Forelimb muscle (tissue), 1 donor: ENCODE measurements at regions not wholly inside any gene's neighbourhood (a gene's known extent, or its start where the extent isn't known, plus 50 kb on each side); places are given as distances from the start of the nearest gene placed in this dataset.

Experiments
- DNase-seq: peaks from one replicate; pipeline ENCODE4 v3.0.0-alpha.2; 2013; ENCODE audit warnings: low read depth

DNA sequence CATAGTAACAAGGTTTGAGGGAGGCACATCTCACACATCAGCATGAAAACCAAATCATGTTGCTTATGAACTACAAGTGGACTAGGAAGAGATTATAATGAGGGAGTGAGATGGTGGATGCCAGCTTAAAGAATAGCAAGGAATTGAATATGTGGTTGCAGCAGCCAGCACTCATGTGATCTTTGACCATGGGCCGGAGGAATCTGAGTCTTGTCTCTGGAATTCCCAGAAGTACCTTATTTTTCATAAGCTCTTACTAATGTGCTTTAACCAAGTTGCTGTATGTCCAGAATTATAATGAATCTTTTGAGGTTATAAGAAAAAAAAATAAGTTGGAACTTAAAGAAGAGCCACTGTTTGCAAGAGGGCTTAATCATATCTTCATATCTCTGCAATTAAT, 97.0 kb downstream of the DISP1 start:
- no peak for DNase-seq

- no peak for DNase-seq
These were observed 97.9 kb downstream of the DISP1 start for GRCh38 chr1:222912730-222913129.

DNA sequence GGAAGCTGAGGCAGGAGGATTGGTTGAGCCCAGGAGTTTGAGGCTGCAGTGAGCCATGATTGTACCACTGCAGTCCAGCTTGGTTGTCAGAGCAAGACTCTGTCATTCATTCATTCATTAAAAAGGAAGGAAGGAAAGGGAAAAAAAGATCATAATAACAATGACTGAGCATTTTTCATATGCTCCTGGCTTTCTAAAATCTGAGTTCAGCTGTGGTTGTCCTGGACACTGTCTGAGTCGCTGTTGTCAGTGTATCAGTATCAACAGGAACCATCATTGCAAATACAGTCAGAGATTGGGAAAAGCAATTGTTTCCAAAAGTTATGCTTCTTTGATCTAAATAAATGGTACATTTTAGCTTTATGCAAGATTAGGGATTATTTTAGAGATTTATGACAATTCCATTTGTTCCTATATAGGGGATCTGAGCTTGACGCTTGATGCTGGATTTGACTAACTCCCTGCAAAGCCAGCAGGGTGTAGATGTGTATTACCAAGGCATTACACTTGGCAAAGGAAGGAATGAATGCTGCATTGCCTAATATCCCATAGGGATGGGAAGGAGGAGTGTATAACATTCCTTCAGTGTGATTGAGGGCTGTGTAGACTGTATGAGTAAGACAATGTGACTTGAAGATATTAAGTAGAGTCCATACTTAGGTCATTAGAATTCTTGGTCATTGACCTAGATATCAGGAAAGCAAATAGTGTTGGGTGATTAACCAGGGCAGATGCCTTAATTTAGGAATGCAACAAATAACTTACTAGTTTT, 100.2 kb downstream of the DISP1 start:
- DNase-seq: no peak

GRCh38 chr1:222916100-222916499, 101.3 kb downstream of the DISP1 start:
- DNase-seq: no peak

GRCh38 chr1:222918801-222919477, 104.1 kb downstream of the DISP1 start:
- no peak for DNase-seq

DNA sequence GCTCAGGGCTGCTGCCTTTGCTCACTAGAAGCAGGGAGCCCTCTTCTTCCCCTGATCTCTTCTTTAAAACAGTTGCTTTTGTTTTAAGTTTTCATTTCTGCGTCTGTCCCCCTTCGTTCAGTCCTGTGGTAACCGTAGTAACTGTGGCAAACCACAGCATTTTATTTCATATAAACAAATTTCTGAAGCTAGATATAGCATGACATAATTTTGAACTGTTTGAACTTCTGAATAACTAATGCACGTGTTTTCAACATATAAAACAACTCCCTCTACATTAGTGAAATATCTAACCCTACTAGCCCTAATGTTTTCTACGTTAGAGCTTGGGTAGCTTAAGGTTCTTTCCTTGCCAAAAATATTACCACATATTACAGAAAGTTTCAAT, 104.6 kb downstream of the DISP1 start:
- DNase-seq: no peak

GRCh38 chr1:222920169-222920568, 105.3 kb downstream of the DISP1 start:
- no peak for DNase-seq

GRCh38 chr1:222921945-222922344, 107.1 kb downstream of the DISP1 start:
- no peak for DNase-seq

DNA sequence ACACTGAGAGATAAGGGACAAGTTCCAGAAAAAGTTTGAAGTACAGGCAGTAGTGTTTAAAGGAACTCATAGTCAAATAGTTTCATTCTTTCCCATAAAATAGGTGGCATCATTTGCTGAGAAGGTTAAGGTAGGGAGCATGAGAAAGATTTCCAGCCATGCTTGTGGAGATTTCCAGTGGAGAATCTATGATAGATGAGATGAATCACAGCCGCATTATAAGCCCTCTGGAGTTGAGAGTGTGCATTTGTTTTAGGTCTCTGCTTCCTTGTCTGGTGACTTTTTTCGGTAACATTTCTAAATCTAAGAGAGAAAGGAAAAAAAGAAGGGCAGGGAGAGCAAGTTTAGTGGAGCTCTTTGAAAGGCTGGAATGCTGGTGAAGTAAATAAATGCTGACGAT, 108.7 kb downstream of the DISP1 start:
- no peak for DNase-seq

GRCh38 chr1:222924136-222924706, 109.4 kb downstream of the DISP1 start:
- no peak for DNase-seq

- no peak for DNase-seq
These were observed 111.7 kb downstream of the DISP1 start for GRCh38 chr1:222926566-222926965.

GRCh38 chr1:222927031-222927430, 112.2 kb downstream of the DISP1 start:
- DNase-seq: no peak

DNA sequence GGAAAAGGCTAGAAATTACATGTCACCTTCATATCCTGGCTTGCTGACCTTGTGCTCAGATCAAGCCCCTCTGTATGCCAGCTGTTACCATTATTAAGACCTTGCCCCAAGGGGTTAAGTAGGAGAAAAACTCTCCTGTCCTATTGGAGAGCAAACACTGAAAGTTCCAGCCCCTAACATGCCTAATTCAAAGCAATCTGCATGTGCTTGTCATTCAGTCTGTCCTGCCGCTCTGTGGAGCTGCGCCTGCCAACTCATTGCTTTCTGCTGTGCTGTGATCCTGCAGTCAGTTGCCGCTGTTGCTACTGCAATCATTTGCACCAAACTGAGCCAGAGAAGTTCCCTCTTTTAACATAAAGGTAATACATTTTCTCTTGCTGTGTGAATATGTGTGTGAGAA, 113.4 kb downstream of the DISP1 start:
- DNase-seq: peak; percentile 58

DNA sequence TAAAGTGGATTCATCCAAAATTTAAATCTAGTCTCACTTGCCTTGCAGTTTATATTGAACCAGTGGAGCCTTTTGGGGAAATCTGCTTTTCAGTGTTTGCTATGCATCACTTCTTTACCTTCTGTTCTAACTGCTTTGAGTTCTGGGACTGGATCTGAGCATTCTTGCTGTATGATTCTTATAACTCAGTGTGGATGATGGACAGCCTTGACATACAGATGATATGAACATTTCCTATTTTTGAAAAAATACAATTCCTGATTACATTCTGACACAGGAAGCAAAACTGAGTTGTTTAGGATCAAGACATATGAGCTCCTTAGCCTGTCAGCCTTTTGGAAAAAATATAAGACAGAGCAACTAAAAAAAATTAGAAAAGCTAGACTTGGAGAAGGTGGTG, 115.2 kb downstream of the DISP1 start:
- no peak for DNase-seq

- DNase-seq: no peak
These were observed 116.2 kb downstream of the DISP1 start for GRCh38 chr1:222931023-222931422.

DNA sequence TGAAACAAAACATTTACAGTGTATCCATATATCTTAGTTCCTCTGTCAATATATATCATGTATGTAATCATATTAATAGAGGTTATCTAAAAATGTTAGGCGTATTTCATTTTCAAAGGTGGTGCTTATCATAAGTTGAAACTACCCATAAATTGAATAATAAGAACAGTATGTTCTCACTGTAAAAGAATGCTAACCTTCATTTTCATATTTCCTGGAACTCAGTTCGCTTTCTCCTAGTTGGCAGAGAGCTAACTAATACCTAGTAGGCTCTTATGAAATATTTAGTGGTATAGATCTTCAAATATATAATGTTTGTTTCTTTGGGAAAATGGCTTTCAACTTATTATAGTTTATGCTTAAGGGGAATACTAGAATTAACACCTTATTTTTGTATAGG, 118.4 kb downstream of the DISP1 start:
- no peak for DNase-seq

- no peak for DNase-seq
These were observed 120.5 kb downstream of the DISP1 start for GRCh38 chr1:222935239-222935900.

DNA sequence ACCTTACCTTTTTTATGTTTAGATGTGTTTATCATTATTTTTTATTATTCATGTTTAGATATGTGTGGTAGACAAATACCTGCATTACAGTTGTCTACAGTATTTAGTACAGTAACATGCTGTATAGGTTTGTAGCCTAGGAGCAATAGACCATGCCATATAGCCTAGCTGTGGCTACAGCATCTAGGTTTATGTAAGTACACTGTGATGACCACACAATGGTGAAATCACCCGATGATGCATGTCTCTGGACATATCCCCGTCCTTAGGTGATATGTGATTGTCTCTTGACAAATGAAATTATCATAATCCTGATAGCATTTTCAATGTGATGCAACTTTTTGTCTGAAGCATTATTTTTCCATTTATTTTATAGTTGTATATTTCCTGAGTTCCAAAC, 121.2 kb downstream of the DISP1 start:
- DNase-seq: no peak

- no peak for DNase-seq
These were observed 124.1 kb downstream of the DISP1 start for GRCh38 chr1:222938986-222939385.

GRCh38 chr1:222940095-222940494, 125.3 kb downstream of the DISP1 start:
- no peak for DNase-seq

DNA sequence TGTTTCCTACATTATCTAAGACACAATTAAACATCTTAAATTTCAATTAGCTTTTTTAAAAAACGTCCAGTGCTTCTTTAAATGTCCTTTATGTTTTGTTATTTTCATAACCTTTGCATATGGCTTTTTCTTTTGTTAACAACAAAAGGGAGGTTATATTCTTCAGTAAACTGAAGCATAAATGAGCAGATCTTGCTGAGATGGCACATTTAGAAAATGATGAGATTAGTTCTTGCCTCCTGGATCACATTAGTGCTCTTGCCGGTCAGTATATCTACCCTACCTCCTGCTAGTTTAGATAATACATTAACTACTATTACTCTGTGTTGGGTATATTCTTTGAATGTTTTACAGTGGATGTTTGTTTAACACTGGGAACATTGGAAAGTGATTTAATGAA, 126.1 kb downstream of the DISP1 start:
- no peak for DNase-seq

DNA sequence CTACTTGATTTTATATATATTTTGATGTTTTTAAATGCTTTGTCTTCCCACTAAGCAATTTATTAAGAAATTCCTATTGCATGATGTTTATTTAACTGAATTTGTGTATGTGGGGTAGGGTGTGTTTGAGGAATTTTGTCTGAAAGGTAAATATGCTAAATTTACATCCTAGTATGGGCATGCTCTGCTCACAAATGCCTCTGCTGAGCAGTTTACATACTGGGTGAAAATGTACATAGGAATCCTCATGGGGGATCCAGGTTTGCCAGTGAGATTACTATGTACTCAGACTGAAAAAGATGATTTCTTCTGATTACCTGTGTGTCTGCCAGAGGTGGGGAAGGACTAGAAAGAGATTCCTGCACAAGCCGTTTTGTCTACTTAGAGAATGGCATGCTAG, 126.6 kb downstream of the DISP1 start:
- DNase-seq: no peak

DNA sequence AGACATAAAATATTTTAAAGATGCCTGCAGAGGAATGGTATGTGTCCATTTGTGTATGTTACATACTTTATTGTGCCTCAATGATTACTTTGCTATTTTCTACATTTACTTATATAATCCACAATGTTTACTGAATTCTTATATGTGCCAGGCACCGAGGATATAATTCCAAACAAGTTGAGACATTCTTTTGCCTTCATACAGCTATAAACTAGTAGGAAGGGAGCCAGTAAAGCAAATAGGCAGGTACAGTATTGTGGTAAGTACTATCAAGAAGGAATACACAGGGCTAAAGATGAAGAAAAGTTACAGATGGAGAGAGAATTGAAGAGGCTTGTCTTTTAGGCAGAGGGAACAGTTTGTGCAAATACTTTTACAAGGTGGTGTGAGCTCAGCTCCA, 131.6 kb downstream of the DISP1 start:
- DNase-seq: no peak
